ENCODE measurements at regions not wholly inside any gene's neighbourhood (a gene's known extent, or its start where the extent isn't known, plus 50 kb on each side); places are given as distances from the start of the nearest gene placed in this dataset.

- DNase-seq, result no peak
Observed at GRCh38 chr12:71236133-71236660, 78.4 kb upstream of the TSPAN8 start.

GRCh38 chr12:71233083-71233482, 75.3 kb upstream of the TSPAN8 start:
- no peak for DNase-seq

- no peak for DNase-seq
Observed at GRCh38 chr12:71230542-71230941, 72.7 kb upstream of the TSPAN8 start.

- DNase-seq, result no peak
Observed at GRCh38 chr12:71223139-71223538, 65.3 kb upstream of the TSPAN8 start.

- DNase-seq, result no peak
Observed at GRCh38 chr12:71222436-71222835, 64.6 kb upstream of the TSPAN8 start.

- no peak for DNase-seq
Observed at GRCh38 chr12:71220260-71220659, 62.5 kb upstream of the TSPAN8 start.

GRCh38 chr12:71219224-71219623, 61.4 kb upstream of the TSPAN8 start:
- DNase-seq, result no peak

GRCh38 chr12:71218616-71219015, 60.8 kb upstream of the TSPAN8 start:
- no peak for DNase-seq

GRCh38 chr12:71216725-71217579, 59.2 kb upstream of the TSPAN8 start:
- DNase-seq, result peak; percentile 8

- DNase-seq, result peak; percentile 42
Observed at GRCh38 chr12:71214511-71215285, 56.9 kb upstream of the TSPAN8 start.

GRCh38 chr12:71208053-71208685, 50.4 kb upstream of the TSPAN8 start:
- no peak for DNase-seq
